Small intestine (tissue), 7 donors: ENCODE measurements at regions not wholly inside any gene's neighbourhood (a gene's known extent, or its start where the extent isn't known, plus 50 kb on each side); places are given as distances from the start of the nearest gene placed in this dataset.

Experiments
- DNase-seq, 2 donors: peaks; one replicate each; pipeline versions ENCODE4 v3.0.0 to v3.0.0-alpha.2; 2013
- FAIRE-seq: peaks from 2 replicates; lab custom pipeline; 2012; peaks lifted over from hg19 to GRCh38; lab: Jason Lieb, UNC
- H3K27ac ChIP-seq, 3 donors: one replicate each; pipeline ENCODE4 v1.5.1; 2013; ENCODE audit warnings: low read length in 2 of 3, mild to moderate bottlenecking in 2 of 3, control low read depth in 1 of 3, inconsistent platforms in 1 of 3, low read depth in 1 of 3, moderate library complexity in 1 of 3
- H3K27me3 ChIP-seq, 3 donors: one replicate each; pipeline ENCODE4 v1.6.1; 2013; ENCODE audit warnings: low read length in 3 of 3, inconsistent platforms in 1 of 3; ENCODE audit not compliant: control insufficient read depth in 3 of 3, insufficient read depth in 3 of 3
- H3K36me3 ChIP-seq, 3 donors: one replicate each; pipeline ENCODE4 v1.6.1; 2013; ENCODE audit warnings: low read length in 3 of 3, inconsistent platforms in 1 of 3, low read depth in 1 of 3, mild to moderate bottlenecking in 1 of 3, moderate library complexity in 1 of 3; ENCODE audit not compliant: control insufficient read depth in 3 of 3, insufficient read depth in 2 of 3
- H3K4me1 ChIP-seq, 3 donors: one replicate each; pipeline ENCODE4 v1.6.1; 2013; ENCODE audit warnings: low read length in 2 of 3, inconsistent platforms in 1 of 3, low read depth in 1 of 3, mild to moderate bottlenecking in 1 of 3, moderate library complexity in 1 of 3; ENCODE audit not compliant: control insufficient read depth in 3 of 3, insufficient read depth in 2 of 3
- H3K4me3 ChIP-seq, 3 donors: one replicate each; pipeline ENCODE4 v1.5.1; 2013; ENCODE audit warnings: low read length in 3 of 3, control low read depth in 1 of 3, inconsistent platforms in 1 of 3, low read depth in 1 of 3, mild to moderate bottlenecking in 1 of 3, moderate library complexity in 1 of 3
- H3K9me3 ChIP-seq, 2 donors: one replicate each; pipeline ENCODE4 v1.6.1; 2013; ENCODE audit warnings: low read depth in 1 of 2, low read length in 1 of 2; ENCODE audit not compliant: control insufficient read depth in 2 of 2, insufficient read depth in 1 of 2
- WGBS, 3 donors: extraction: QIAGEN DNeasy Blood & Tissue Kit; methylation state at CpG; one replicate each; pipeline ENCODE4 v1.1.7; 2013; 5-methylcytosine and 5-hydroxymethylcytosine counted together
- donor health status: healthy with polysubstance abuse.
- donor health status: control.
- donor health status: control.
- donor health status: Bipolar disorder and iron deficiency.
- donor health status: healthy.

DNA sequence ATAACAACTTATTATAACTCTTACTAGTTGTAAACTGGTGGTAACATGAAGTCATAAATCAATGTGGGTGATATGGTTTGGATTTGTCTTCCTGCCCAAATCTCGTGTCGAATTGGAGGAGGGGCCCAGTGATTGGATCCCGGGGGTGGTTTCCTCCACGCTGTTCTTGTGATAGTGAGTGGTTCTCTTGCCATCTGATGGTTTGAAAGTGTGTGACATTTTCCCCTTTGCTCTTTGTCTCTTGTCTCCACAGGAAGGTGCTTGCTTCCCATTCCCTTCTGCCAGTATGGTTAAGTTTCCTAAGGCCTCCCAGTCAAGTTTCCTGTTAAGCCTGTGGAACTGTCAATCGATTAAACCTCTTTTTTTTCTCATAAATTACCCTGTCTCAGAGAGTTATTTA, 321.6 kb downstream of the DSEL start:
- 25 to 40% (median 30%) methylated on average over 5 of the region's 5 CpGs for WGBS, 3 donors
- no peak for DNase-seq
- Histone ChIP-seq H3K36me3 (no peaks in the 10 kb centered on the region), H3K27ac (no peak overlapping the region), H3K4me3 (no peak overlapping the region), H3K27me3 (no peaks in the 10 kb centered on the region), H3K4me1 (no peaks in the 10 kb centered on the region), H3K9me3 (no peaks in the 10 kb centered on the region)
- FAIRE-seq = no peak

DNA sequence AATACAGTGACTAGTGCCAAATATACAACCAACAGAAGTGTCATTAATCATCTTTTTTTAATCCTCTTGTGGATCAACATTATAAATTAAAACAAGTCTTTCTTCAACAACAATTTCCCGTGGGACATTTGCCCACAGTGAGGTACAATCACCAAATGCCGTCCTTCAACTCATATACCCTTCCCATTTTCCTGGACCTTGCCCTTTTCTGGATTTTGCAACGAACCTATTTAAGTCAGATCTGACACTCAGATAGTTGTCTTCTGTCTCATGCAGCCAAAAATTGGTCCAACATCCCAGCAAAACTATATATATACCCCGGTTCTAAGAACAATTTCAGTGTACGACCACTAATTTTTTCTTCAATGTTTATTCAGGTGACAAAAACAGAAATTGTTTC, 324.0 kb downstream of the DSEL start:
- Histone ChIP-seq H3K4me3 (no peak overlapping the region), H3K4me1 (no peaks in the 10 kb centered on the region), H3K27me3 (no peaks in the 10 kb centered on the region), H3K9me3 (no peaks in the 10 kb centered on the region), H3K36me3 (no peaks in the 10 kb centered on the region), H3K27ac (no peak overlapping the region)
- FAIRE-seq = no peak
- 35 to 51% (median 45%) methylated on average over 5 of the region's 5 CpGs for WGBS, 3 donors
- no peak for DNase-seq

DNA sequence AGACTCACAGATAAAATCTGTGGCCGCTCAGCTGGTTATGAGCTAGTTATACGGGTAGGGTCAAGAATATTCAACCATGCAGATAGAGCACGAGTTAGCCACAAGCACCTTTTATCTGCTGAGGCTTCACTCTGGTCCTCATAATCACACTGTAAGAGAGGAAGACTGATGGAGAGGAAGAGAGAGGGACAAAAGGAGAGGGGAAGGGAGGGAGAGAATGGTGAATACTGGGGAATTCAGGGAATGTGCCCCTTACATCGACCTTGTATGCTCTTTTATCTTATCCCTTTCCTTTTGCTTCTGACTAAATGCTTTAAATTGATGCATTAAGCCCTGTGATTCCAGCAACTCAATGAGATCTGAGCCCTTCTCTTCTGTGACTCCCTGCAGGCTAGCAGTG, 333.1 kb downstream of the DSEL start:
- DNase-seq (no peak), FAIRE-seq (no peak)
- no peaks in the 10 kb centered on the region for H3K36me3 ChIP-seq
- H3K4me1 ChIP-seq = no peaks in the 10 kb centered on the region
- H3K27ac ChIP-seq = no peak overlapping the region
- H3K4me3 ChIP-seq = no peak overlapping the region
- H3K9me3 ChIP-seq = no peaks in the 10 kb centered on the region
- 49 to 64% (median 61%) methylated on average over 4 of the region's 4 CpGs for WGBS, 3 donors
- H3K27me3 ChIP-seq = no peaks in the 10 kb centered on the region

DNA sequence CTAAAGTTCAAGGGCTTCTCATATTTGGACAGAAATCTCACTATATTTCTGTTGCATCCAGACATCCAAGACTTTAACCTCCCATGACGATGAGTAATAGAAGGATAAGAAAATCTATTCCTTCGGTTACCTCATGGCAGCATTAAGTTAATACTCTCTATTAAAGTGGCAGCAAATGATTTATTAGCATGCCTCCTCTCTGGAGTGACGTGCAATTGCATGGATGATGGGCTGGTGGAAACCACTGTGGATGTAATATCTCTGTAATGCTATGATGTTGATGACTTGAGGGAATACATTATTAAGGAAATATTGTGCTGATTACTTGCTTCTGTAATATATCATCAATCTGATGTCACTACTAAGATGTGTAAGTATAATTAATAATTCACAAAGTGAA, 336.8 kb downstream of the DSEL start:
- WGBS, 3 donors = 21 to 58% (median 31%) methylated on average over 3 of the region's 3 CpGs
- H3K27me3 ChIP-seq = no peaks in the 10 kb centered on the region
- FAIRE-seq = no peak
- H3K9me3 ChIP-seq = no peaks in the 10 kb centered on the region
- H3K4me1 ChIP-seq = no peaks in the 10 kb centered on the region
- H3K36me3 ChIP-seq = no peaks in the 10 kb centered on the region
- no peak overlapping the region for H3K4me3 ChIP-seq
- no peak overlapping the region for H3K27ac ChIP-seq
- DNase-seq = no peak

DNA sequence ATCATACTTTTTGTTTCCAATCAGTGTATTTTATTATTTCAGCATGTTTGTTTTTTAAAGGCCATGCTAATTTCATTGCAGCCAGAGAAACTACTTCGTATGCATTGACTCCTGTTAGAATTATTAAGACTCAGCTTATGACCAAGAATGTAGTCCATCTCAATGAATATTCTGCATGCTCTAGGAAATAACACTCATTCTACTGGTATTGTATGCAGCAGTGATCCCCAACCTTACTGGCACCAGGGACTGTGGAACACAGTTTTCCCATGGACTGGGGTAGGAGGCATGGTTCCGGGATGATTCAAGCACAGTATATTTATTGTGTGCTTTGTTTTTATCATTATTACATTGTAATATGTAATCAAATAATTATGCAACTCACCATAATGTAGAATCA, 356.9 kb downstream of the DSEL start:
- Histone ChIP-seq H3K4me1 (no peaks in the 10 kb centered on the region), H3K9me3 (no peaks in the 10 kb centered on the region), H3K27me3 (no peaks in the 10 kb centered on the region), H3K27ac (no peak overlapping the region), H3K4me3 (no peak overlapping the region), H3K36me3 (no peaks in the 10 kb centered on the region)
- FAIRE-seq (no peak), DNase-seq (no peak)
- 85 to 94% (median 91%) methylated on average over 2 of the region's 2 CpGs for WGBS, 3 donors

DNA sequence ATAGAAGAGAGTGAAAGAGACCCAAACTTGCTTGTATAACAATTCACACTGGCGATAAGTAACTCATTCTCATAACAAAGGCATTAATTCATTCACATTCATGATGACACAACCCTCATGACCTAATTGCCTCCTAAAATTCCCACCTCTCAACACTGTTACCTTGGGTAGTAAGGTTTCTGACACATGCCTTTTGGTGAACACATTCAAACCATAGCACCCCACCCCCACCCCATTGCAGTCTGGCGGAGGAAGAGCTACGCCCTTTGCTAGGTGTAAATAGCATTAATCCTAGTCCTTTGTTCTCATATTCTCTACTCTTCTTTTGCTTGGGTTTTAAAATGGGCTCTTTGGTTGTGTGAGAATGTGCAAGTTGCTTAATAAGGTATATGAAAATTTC, 361.5 kb downstream of the DSEL start:
- no peak overlapping the region for H3K27ac ChIP-seq
- H3K4me3 ChIP-seq = no peak overlapping the region
- 90 to 96% (median 93%) methylated on average over 3 of the region's 3 CpGs for WGBS, 3 donors
- DNase-seq (no peak), FAIRE-seq (no peak)
- no peaks in the 10 kb centered on the region for H3K27me3 ChIP-seq
- H3K4me1 ChIP-seq = no peaks in the 10 kb centered on the region
- no peaks in the 10 kb centered on the region for H3K36me3 ChIP-seq
- no peaks in the 10 kb centered on the region for H3K9me3 ChIP-seq

DNA sequence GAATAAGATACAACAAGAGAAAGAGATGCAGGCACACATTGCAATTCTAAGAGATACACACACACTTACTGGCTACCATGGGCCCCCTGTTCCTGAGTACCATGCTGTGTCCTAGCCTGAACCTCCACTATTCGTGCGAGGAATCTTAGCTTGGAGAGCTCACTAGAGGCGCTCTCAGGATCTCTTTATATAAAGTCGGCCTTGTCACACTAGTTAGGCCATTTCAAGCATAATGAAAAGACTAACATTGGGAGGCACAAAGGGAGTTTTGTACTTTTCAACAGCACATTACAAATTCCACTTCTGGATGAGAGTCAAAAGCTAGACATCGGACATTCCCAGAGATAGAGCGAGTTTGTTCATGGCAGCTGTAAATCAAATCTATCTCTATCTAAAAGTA, 365.2 kb downstream of the DSEL start:
- no peak overlapping the region for H3K27ac ChIP-seq
- 86 to 93% (median 92%) methylated on average over 6 of the region's 6 CpGs for WGBS, 3 donors
- no peaks in the 10 kb centered on the region for H3K27me3 ChIP-seq
- H3K4me1 ChIP-seq = no peaks in the 10 kb centered on the region
- H3K4me3 ChIP-seq = no peak overlapping the region
- no peak for DNase-seq
- no peak for FAIRE-seq
- H3K9me3 ChIP-seq = no peaks in the 10 kb centered on the region
- no peaks in the 10 kb centered on the region for H3K36me3 ChIP-seq

DNA sequence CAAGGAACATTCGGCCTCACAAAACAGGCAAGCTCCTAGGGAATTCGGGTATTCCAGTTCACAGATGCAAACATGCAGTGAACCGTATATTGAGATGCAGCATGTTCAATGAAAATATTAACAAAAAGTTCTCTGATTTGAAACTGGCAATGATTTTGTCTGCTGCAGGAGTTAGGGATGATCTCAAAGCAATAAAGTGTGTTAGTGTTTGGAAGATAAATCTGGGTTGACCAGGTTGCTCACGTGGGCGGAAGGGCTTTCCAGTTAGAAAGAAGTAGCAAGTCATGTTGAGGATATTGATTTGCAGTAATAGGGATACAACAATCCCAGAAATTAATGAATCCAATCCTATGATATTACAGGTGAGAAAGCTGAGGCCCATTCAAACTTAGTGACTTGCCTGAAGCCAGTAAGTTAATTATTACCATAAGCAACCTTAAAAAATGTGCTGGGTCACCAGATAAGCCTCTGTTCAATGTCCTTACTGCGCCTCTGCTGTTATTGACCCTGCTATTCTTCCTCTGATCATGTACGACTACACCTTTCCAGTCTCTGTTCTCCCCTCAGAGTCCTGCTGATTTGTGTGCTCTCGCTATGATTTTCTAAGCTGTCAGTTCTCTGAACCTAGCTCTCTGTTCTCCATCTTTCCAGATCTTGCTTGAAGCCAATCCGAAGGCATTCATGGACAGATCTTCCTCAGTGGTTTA, 370.8 kb downstream of the DSEL start:
- peaks cover 0 to 7% (median 0%) of the 10 kb centered on the region in 3 donors for H3K4me1 ChIP-seq
- peak overlapping the region in 1 of 3 donors; percentile 5 for H3K27ac ChIP-seq
- H3K36me3 ChIP-seq = no peaks in the 10 kb centered on the region
- H3K4me3 ChIP-seq = no peak overlapping the region
- no peaks in the 10 kb centered on the region for H3K27me3 ChIP-seq
- DNase-seq (peak; percentile 53 to 64), FAIRE-seq (no peak)
- WGBS, 3 donors = 40 to 68% (median 54%) methylated on average over 9 of the region's 9 CpGs
- no peaks in the 10 kb centered on the region for H3K9me3 ChIP-seq

DNA sequence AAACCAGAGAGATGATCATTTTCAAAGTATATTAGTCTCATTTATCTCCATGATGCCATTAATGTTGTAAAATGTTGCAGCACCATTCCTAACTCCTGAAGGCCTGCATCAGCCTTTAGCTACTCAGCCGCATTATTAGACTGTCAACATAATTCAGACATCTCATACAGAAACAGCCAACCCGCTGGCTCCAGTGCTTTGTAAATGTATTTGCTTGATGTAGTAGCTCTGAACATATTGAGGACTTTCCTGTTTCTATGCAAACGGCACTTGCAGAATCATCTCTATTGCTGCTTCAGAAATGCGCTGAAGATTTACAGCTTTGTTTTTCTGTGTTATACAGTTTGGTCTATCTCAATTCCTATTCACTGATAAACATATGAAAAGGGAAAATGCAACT, 372.2 kb downstream of the DSEL start:
- Histone ChIP-seq H3K27ac (no peak overlapping the region), H3K4me3 (no peak overlapping the region), H3K36me3 (no peaks in the 10 kb centered on the region), H3K9me3 (no peaks in the 10 kb centered on the region), H3K4me1 (peaks cover 0 to 7% (median 0%) of the 10 kb centered on the region in 3 donors), H3K27me3 (no peaks in the 10 kb centered on the region)
- 84 to 93% (median 92%) methylated on average over 4 of the region's 4 CpGs for WGBS, 3 donors
- DNase-seq = no peak
- FAIRE-seq = no peak
